ENCODE measurements at regions not wholly inside any gene's neighbourhood (a gene's known extent, or its start where the extent isn't known, plus 50 kb on each side); places are given as distances from the start of the nearest gene placed in this dataset.
"Not testable (repeated sequence)": the region's sequence is repeated elsewhere in the genome, so short reads cannot be mapped to it uniquely, and the experiment has no call there.

- DNase-seq: no peak
These were observed 148.1 kb downstream of the ABHD5 start for GRCh38 chr3:43838877-43839276.

GRCh38 chr3:43843386-43843785, 152.6 kb downstream of the ABHD5 start:
- no peak for DNase-seq

- DNase-seq: no peak
These were observed 154.0 kb downstream of the ABHD5 start for GRCh38 chr3:43844757-43845156.

- DNase-seq: not testable (repeated sequence)
These were observed 154.8 kb downstream of the ABHD5 start for GRCh38 chr3:43845553-43845952.

- no peak for DNase-seq
These were observed 161.3 kb downstream of the ABHD5 start for GRCh38 chr3:43852066-43852465.

- DNase-seq: no peak
These were observed 163.5 kb downstream of the ABHD5 start for GRCh38 chr3:43854283-43854682.

- DNase-seq: no peak
These were observed 164.2 kb downstream of the ABHD5 start for GRCh38 chr3:43854916-43855315.

- DNase-seq: no peak
These were observed 165.0 kb downstream of the ABHD5 start for GRCh38 chr3:43855674-43856299.

- DNase-seq: no peak
These were observed 165.6 kb downstream of the ABHD5 start for GRCh38 chr3:43856351-43856750.

- DNase-seq: no peak
These were observed 166.0 kb downstream of the ABHD5 start for GRCh38 chr3:43856761-43857160.

GRCh38 chr3:43857361-43858293, 166.9 kb downstream of the ABHD5 start:
- no peak for DNase-seq

- DNase-seq: no peak
These were observed 167.6 kb downstream of the ABHD5 start for GRCh38 chr3:43858294-43858701.

- no peak for DNase-seq
These were observed 169.0 kb downstream of the ABHD5 start for GRCh38 chr3:43859766-43860165.

- no peak for DNase-seq
These were observed 170.9 kb downstream of the ABHD5 start for GRCh38 chr3:43861635-43862034.

- DNase-seq: no peak
These were observed 171.7 kb downstream of the ABHD5 start for GRCh38 chr3:43862470-43862869.

- no peak for DNase-seq
These were observed 172.5 kb downstream of the ABHD5 start for GRCh38 chr3:43862992-43863805.

GRCh38 chr3:43863966-43864933, 173.5 kb downstream of the ABHD5 start:
- DNase-seq: no peak

GRCh38 chr3:43865351-43865750, 174.6 kb downstream of the ABHD5 start:
- DNase-seq: no peak

- no peak for DNase-seq
These were observed 175.3 kb downstream of the ABHD5 start for GRCh38 chr3:43865887-43866528.

- no peak for DNase-seq
These were observed 176.0 kb downstream of the ABHD5 start for GRCh38 chr3:43866529-43867353.
